GM21723 (cell line): ENCODE measurements at regions not wholly inside any gene's neighbourhood (a gene's known extent, or its start where the extent isn't known, plus 50 kb on each side); places are given as distances from the start of the nearest gene placed in this dataset.
A peak's percentile ranks its signal among the peaks of the same experiment; 100 is the strongest.
"Not testable (repeated sequence)": the region's sequence is repeated elsewhere in the genome, so short reads cannot be mapped to it uniquely, and the experiment has no call there.

ENCODE experiments used
- ATAC-seq: cut with Tn5 transposase; IDR thresholded peaks from one replicate; pipeline ENCODE4 v1.9.1; 2021; ENCODE audit warnings: mild to moderate bottlenecking, moderate library complexity; ENCODE audit not compliant: unreplicated experiment

GRCh38 chr3:29011441-29011840 is 269.4 kb upstream of the RBMS3 start:
- ATAC-seq = no peak

- no peak for ATAC-seq
Observed at GRCh38 chr3:29011966-29012365, 268.9 kb upstream of the RBMS3 start.

GRCh38 chr3:29022976-29023375 is 257.9 kb upstream of the RBMS3 start:
- no peak for ATAC-seq

- peak; percentile 94 for ATAC-seq
Observed at GRCh38 chr3:29026286-29026685, 254.6 kb upstream of the RBMS3 start.

GRCh38 chr3:29026959-29027358 is 253.9 kb upstream of the RBMS3 start:
- no peak for ATAC-seq

- ATAC-seq = not testable (repeated sequence)
Observed at GRCh38 chr3:29031175-29031574, 249.7 kb upstream of the RBMS3 start.

GRCh38 chr3:29033511-29033910 is 247.4 kb upstream of the RBMS3 start:
- ATAC-seq = no peak

GRCh38 chr3:29050155-29050554 is 230.7 kb upstream of the RBMS3 start:
- ATAC-seq = no peak

GRCh38 chr3:29057326-29057725 is 223.5 kb upstream of the RBMS3 start:
- ATAC-seq = no peak

- no peak for ATAC-seq
Observed at GRCh38 chr3:29064085-29064484, 216.8 kb upstream of the RBMS3 start.

GRCh38 chr3:29065211-29065785 is 215.6 kb upstream of the RBMS3 start:
- ATAC-seq = no peak

- no peak for ATAC-seq
Observed at GRCh38 chr3:29067007-29067406, 213.9 kb upstream of the RBMS3 start.

GRCh38 chr3:29070959-29071634 is 209.8 kb upstream of the RBMS3 start:
- ATAC-seq = no peak

GRCh38 chr3:29072611-29073010 is 208.3 kb upstream of the RBMS3 start:
- ATAC-seq = no peak

- no peak for ATAC-seq
Observed at GRCh38 chr3:29077356-29077755, 203.5 kb upstream of the RBMS3 start.

- ATAC-seq = no peak
Observed at GRCh38 chr3:29079358-29079757, 201.5 kb upstream of the RBMS3 start.

- no peak for ATAC-seq
Observed at GRCh38 chr3:29080967-29081366, 199.9 kb upstream of the RBMS3 start.

- no peak for ATAC-seq
Observed at GRCh38 chr3:29083081-29083480, 197.8 kb upstream of the RBMS3 start.

GRCh38 chr3:29083676-29084075 is 197.2 kb upstream of the RBMS3 start:
- ATAC-seq = no peak

GRCh38 chr3:29088579-29088978 is 192.3 kb upstream of the RBMS3 start:
- no peak for ATAC-seq

- no peak for ATAC-seq
Observed at GRCh38 chr3:29090912-29091597, 189.8 kb upstream of the RBMS3 start.

GRCh38 chr3:29091599-29092189 is 189.2 kb upstream of the RBMS3 start:
- no peak for ATAC-seq
